Neural progenitor cell (in vitro differentiated cells): ENCODE measurements at regions not wholly inside any gene's neighbourhood (a gene's known extent, or its start where the extent isn't known, plus 50 kb on each side); places are given as distances from the start of the nearest gene placed in this dataset.

Source experiments
- DNase-seq: peaks from one replicate; pipeline ENCODE4 v3.0.0-alpha.2; 2016; ENCODE audit warnings: low spot score
- H2AFZ ChIP-seq: fragments of 200-600 bp; sonication (generic); replicated peaks from 2 replicates; pipeline ENCODE4 v1.6.1; 2016; ENCODE audit warnings: antibody characterized with exemption
- H3F3A ChIP-seq: fragments of 200-600 bp; sonication (generic); 2 replicates; pipeline ENCODE4 v1.6.1; 2016; ENCODE audit warnings: antibody characterized with exemption, low read depth
- H3K27ac ChIP-seq: fragments of 200-600 bp; sonication (generic); 2 replicates; pipeline ENCODE4 v1.5.1; 2016; ENCODE audit warnings: mild to moderate bottlenecking
- H3K27me3 ChIP-seq: fragments of 200-600 bp; sonication (generic); 2 replicates; pipeline ENCODE4 v1.6.1; 2016; ENCODE audit warnings: mild to moderate bottlenecking, moderate library complexity
- H3K36me3 ChIP-seq: fragments of 200-600 bp; sonication (generic); 2 replicates; pipeline ENCODE4 v1.5.1; 2016
- H3K4me1 ChIP-seq: fragments of 200-600 bp; sonication (generic); 2 replicates; pipeline ENCODE4 v1.6.1; 2016; ENCODE audit warnings: mixed run types
- H3K4me2 ChIP-seq: fragments of 200-600 bp; sonication (generic); 2 replicates; pipeline ENCODE4 v1.6.1; 2016
- H3K4me3 ChIP-seq: fragments of 200-600 bp; sonication (generic); 2 replicates; pipeline ENCODE4 v1.5.1; 2016
- H3K79me2 ChIP-seq: fragments of 200-600 bp; sonication (generic); 2 replicates; pipeline ENCODE4 v1.6.1; 2016; ENCODE audit warnings: low read depth
- H3K9ac ChIP-seq: fragments of 200-600 bp; sonication (generic); 2 replicates; pipeline ENCODE4 v1.6.1; 2016
- H3K9me3 ChIP-seq: fragments of 200-600 bp; sonication (generic); 2 replicates; pipeline ENCODE4 v1.5.1; 2016; ENCODE audit warnings: low read depth
- H4K20me1 ChIP-seq: fragments of 200-600 bp; sonication (generic); 2 replicates; pipeline ENCODE4 v1.6.1; 2016; ENCODE audit warnings: low read depth
- H3K27ac Mint-ChIP-seq: 3 replicates; pipeline ENCODE4 v1.8.0; 2021; ENCODE audit warnings: mixed read lengths
- H3K27me3 Mint-ChIP-seq: 2 replicates; pipeline ENCODE4 v1.8.0; 2022; ENCODE audit warnings: low read depth, mild to moderate bottlenecking, inconsistent platforms, moderate library complexity, mixed read lengths; ENCODE audit not compliant: insufficient read depth
- H3K36me3 Mint-ChIP-seq: 3 replicates; pipeline ENCODE4 v1.8.0; 2021; ENCODE audit warnings: mixed read lengths
- H3K4me1 Mint-ChIP-seq: 3 replicates; pipeline ENCODE4 v1.8.0; 2021; ENCODE audit warnings: mixed read lengths
- H3K4me3 Mint-ChIP-seq: 3 replicates; pipeline ENCODE4 v1.8.0; 2021; ENCODE audit warnings: mild to moderate bottlenecking, moderate library complexity, mixed read lengths
- H3K9me3 Mint-ChIP-seq: 3 replicates; pipeline ENCODE4 v1.8.0; 2020; ENCODE audit warnings: mixed read lengths
- CTCF ChIP-seq: fragments of 200-600 bp; sonication (generic); IDR thresholded peaks from 2 replicates; pipeline ENCODE4 v1.5.1; 2017; ENCODE audit warnings: antibody characterized with exemption, mild to moderate bottlenecking
- EZH2 ChIP-seq: fragments of 200-600 bp; sonication (generic); IDR thresholded peaks from 2 replicates; pipeline ENCODE4 v1.6.1; 2017; ENCODE audit warnings: antibody characterized with exemption, mild to moderate bottlenecking, moderate library complexity
- EZH2phosphoT487 ChIP-seq: fragments of 200-600 bp; sonication (generic); IDR thresholded peaks from 2 replicates; pipeline ENCODE4 v1.6.1; 2017; ENCODE audit warnings: antibody characterized with exemption

DNA sequence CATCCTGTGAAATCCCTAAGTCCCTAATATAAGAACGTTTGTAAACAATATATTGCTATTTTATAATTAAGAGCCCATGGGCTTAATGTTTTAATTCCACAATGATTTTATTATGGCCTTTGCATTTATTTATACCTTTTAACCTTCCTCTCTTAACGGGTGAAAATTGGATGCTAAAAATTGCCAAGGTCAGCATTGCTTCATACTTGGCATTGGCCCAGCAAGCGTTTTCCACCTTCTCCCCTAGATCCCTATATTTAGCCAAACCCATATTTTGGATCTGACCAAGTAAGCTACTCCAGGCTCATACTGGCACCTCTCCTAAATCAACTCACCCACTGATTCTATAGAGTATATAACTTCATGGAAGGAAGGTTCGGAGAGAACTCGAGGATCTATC, 188.0 kb upstream of the NR2F2 start:
- no peak overlapping the region for H3K4me3 Mint-ChIP-seq
- H3K27me3 Mint-ChIP-seq = no peaks in the 10 kb centered on the region
- TF ChIP-seq EZH2 = no peak
- no peak for TF ChIP-seq CTCF
- no peak for TF ChIP-seq EZH2phosphoT487
- no peaks in the 10 kb centered on the region for H4K20me1 ChIP-seq
- H3K4me1 ChIP-seq = no peaks in the 10 kb centered on the region
- no peak overlapping the region for H3K27ac Mint-ChIP-seq
- H3K36me3 Mint-ChIP-seq = no peaks in the 10 kb centered on the region
- H3K27ac ChIP-seq = no peak overlapping the region
- no peaks in the 10 kb centered on the region for H3F3A ChIP-seq
- H3K27me3 ChIP-seq = no peaks in the 10 kb centered on the region
- H3K36me3 ChIP-seq = no peaks in the 10 kb centered on the region
- peaks cover 4% of the 10 kb centered on the region for H3K9me3 ChIP-seq
- no peaks in the 10 kb centered on the region for H3K79me2 ChIP-seq
- no peak overlapping the region for H2AFZ ChIP-seq
- H3K4me3 ChIP-seq = no peak overlapping the region
- no peak overlapping the region for H3K9ac ChIP-seq
- H3K9me3 Mint-ChIP-seq = peaks cover 6% of the 10 kb centered on the region
- no peak for DNase-seq
- peaks cover 2% of the 10 kb centered on the region for H3K4me1 Mint-ChIP-seq
- H3K4me2 ChIP-seq = no peak overlapping the region

GRCh38 chr15:96144734-96145133, 185.8 kb upstream of the NR2F2 start:
- no peak for DNase-seq
- no peak overlapping the region for H3K27ac ChIP-seq
- H3K9me3 ChIP-seq = no peaks in the 10 kb centered on the region
- H3K4me2 ChIP-seq = no peak overlapping the region
- peaks cover 3% of the 10 kb centered on the region for H3K4me1 Mint-ChIP-seq
- peaks cover 3% of the 10 kb centered on the region for H3K36me3 Mint-ChIP-seq
- no peaks in the 10 kb centered on the region for H3F3A ChIP-seq
- H3K4me1 ChIP-seq = peaks cover 5% of the 10 kb centered on the region
- no peaks in the 10 kb centered on the region for H3K9me3 Mint-ChIP-seq
- no peaks in the 10 kb centered on the region for H3K27me3 ChIP-seq
- H4K20me1 ChIP-seq = no peaks in the 10 kb centered on the region
- H3K4me3 ChIP-seq = no peak overlapping the region
- H3K9ac ChIP-seq = no peak overlapping the region
- H3K79me2 ChIP-seq = no peaks in the 10 kb centered on the region
- TF ChIP-seq CTCF (no peak), EZH2 (no peak), EZH2phosphoT487 (no peak)
- no peaks in the 10 kb centered on the region for H3K27me3 Mint-ChIP-seq
- no peaks in the 10 kb centered on the region for H3K36me3 ChIP-seq
- no peak overlapping the region for H2AFZ ChIP-seq
- no peak overlapping the region for H3K4me3 Mint-ChIP-seq
- no peak overlapping the region for H3K27ac Mint-ChIP-seq

- Histone ChIP-seq H3K4me2 (no peak overlapping the region), H2AFZ (no peak overlapping the region), H3K9me3 (no peaks in the 10 kb centered on the region), H3K27me3 (no peaks in the 10 kb centered on the region), H3K27ac (no peak overlapping the region), H3F3A (no peaks in the 10 kb centered on the region), H3K4me3 (no peak overlapping the region), H3K4me1 (peaks cover 5% of the 10 kb centered on the region), H3K36me3 (no peaks in the 10 kb centered on the region), H3K79me2 (no peaks in the 10 kb centered on the region), H3K9ac (no peak overlapping the region), H4K20me1 (no peaks in the 10 kb centered on the region)
- no peaks in the 10 kb centered on the region for H3K27me3 Mint-ChIP-seq
- H3K27ac Mint-ChIP-seq = no peak overlapping the region
- H3K36me3 Mint-ChIP-seq = peaks cover 3% of the 10 kb centered on the region
- H3K4me1 Mint-ChIP-seq = peaks cover 6% of the 10 kb centered on the region
- DNase-seq = no peak
- no peak for TF ChIP-seq EZH2phosphoT487
- no peak for TF ChIP-seq EZH2
- no peak for TF ChIP-seq CTCF
- H3K4me3 Mint-ChIP-seq = no peak overlapping the region
- no peaks in the 10 kb centered on the region for H3K9me3 Mint-ChIP-seq
Observed at GRCh38 chr15:96146726-96147125, 183.8 kb upstream of the NR2F2 start.

GRCh38 chr15:96147267-96147666, 183.2 kb upstream of the NR2F2 start:
- no peaks in the 10 kb centered on the region for H3K36me3 ChIP-seq
- Mint-ChIP-seq H3K4me3 (no peak overlapping the region), H3K27ac (no peak overlapping the region), H3K36me3 (peaks cover 3% of the 10 kb centered on the region), H3K9me3 (no peaks in the 10 kb centered on the region), H3K27me3 (no peaks in the 10 kb centered on the region), H3K4me1 (peaks cover 6% of the 10 kb centered on the region)
- no peaks in the 10 kb centered on the region for H3K27me3 ChIP-seq
- no peak overlapping the region for H3K4me3 ChIP-seq
- no peak overlapping the region for H2AFZ ChIP-seq
- no peak overlapping the region for H3K9ac ChIP-seq
- TF ChIP-seq EZH2phosphoT487 (no peak), CTCF (no peak), EZH2 (no peak)
- H3K4me1 ChIP-seq = peaks cover 5% of the 10 kb centered on the region
- H3K79me2 ChIP-seq = no peaks in the 10 kb centered on the region
- no peak overlapping the region for H3K4me2 ChIP-seq
- no peaks in the 10 kb centered on the region for H4K20me1 ChIP-seq
- no peak for DNase-seq
- H3K9me3 ChIP-seq = no peaks in the 10 kb centered on the region
- H3F3A ChIP-seq = no peaks in the 10 kb centered on the region
- H3K27ac ChIP-seq = no peak overlapping the region
